GM13976 (cell line): ENCODE measurements at regions not wholly inside any gene's neighbourhood (a gene's known extent, or its start where the extent isn't known, plus 50 kb on each side); places are given as distances from the start of the nearest gene placed in this dataset.
"Not testable (repeated sequence)": the region's sequence is repeated elsewhere in the genome, so short reads cannot be mapped to it uniquely, and the experiment has no call there.

Experiments used
- DNase-seq: peaks from one replicate; pipeline ENCODE4 v3.0.0; 2012; ENCODE audit warnings: low spot score
- CTCF ChIP-seq: IDR thresholded peaks from 2 replicates; pipeline ENCODE4 v1.5.1; 2012; ENCODE audit warnings: borderline replicate concordance, mild to moderate bottlenecking; ENCODE audit not compliant: insufficient read depth; ENCODE audit errors: extremely low read depth, missing control alignments, control extremely low read depth
- in situ Hi-C: fragments of 300-500 bp; cut with MboI; formaldehyde crosslinking; loops from one replicate; pipeline ENCODE4 v1.12.0; 2022; ENCODE audit warnings: low sequenced_read_pairs, mixed read lengths, inconsistent platforms; ENCODE audit not compliant: unreplicated experiment

DNA sequence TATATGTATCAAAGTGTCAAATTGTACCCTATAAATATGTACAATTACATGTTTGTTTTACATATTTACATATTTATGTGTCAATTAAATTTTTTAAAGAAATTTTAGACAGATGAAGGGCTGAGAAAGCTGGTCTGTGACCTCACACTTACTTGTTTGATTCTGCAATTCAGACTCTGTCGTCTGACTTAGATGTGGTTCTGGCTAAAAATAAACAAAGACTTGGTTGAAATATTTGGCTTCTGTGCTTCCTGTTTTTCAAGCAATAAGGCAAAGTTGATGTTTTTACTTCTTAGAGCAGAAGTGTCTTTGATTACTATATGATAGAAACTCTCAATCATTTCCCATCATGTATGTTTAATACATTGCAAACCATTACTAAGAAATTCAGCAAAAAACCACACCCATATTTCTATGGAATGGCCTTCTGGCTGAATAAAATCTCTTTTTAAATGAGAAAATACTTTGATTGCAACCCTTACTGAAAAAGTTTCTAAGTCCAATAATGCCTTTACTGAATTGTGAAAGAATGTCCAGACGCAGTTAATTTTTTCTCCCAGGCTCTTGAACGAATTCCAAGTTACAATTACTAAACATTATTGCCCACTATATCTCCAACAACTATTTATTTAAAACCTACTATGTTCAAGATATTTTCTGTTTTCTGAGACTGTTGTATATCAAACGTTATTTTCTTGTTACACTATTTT, 59.5 kb upstream of the PRKG1 start:
- in situ Hi-C loops, result no loop called here
- no peak for TF ChIP-seq CTCF
- no peak for DNase-seq

DNA sequence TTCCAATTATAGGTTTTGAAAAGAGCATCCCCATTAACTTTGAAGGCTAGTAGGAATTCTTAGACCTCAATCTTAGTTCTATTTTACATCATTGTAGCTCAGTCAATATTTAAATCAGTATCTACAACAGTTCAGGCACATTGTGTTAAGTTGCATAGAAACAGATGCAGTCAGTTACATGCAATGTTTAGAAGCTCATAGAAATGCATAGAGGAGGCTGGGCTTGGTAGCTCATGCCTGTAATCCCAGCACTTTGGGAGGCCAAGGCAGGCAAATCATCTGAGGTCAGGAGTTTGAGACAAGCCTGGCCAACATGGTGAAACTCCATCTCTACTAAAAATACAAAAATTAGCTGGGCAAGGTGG, 58.9 kb upstream of the PRKG1 start:
- DNase-seq, in situ Hi-C loops: not testable (repeated sequence)

- TF ChIP-seq CTCF, result no peak
- no peak for DNase-seq
- in situ Hi-C loops, result no loop called here
Measured at GRCh38 chr10:51020200-51020599, 54.1 kb upstream of the PRKG1 start.

DNA sequence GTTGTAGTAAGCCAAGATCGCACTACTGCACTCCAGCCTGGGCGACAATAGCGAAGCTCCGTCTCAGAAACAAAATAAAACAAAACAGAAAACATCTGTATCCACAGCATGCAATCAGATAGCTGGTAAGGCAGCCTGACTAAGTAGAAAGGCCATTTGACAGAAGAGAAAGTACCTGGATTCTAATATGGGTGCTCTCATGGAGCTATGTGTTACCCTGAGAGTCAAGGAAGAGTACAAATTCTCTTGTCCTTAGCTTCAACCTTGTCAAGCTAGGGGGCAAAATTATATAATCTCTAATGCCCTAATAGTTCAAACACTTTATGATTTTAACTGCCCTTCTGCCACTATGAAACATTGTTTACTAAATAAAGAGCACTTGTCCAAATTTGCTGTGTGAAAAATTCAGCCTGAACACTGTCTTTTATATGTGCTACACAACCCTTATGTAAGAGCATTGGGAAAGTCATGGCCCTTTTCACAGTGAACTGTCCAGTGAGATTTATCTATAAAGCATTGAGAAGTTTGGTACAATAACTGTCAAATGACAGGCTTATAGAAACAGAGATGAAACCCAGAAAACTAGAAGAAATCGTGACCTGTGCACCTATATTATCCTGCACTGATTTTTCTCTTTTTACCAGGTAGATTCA, 51.2 kb upstream of the PRKG1 start:
- in situ Hi-C loops, result no loop called here
- no peak for TF ChIP-seq CTCF
- DNase-seq, result no peak

- no peak for TF ChIP-seq CTCF
- in situ Hi-C loops, result no loop called here
- DNase-seq, result no peak
Measured at GRCh38 chr10:51023636-51024035, 50.7 kb upstream of the PRKG1 start.
